GM23248 (cell line): ENCODE measurements at regions not wholly inside any gene's neighbourhood (a gene's known extent, or its start where the extent isn't known, plus 50 kb on each side); places are given as distances from the start of the nearest gene placed in this dataset.

ENCODE experiments used
- DNase-seq: peaks from one replicate; pipeline ENCODE4 v3.0.0-alpha.2; 2015
- H2AFZ ChIP-seq: fragments of 200-600 bp; sonication (generic); 2 replicates; pipeline ENCODE4 v1.6.1; 2016; ENCODE audit warnings: antibody characterized with exemption
- H3F3A ChIP-seq: fragments of 200-600 bp; sonication (generic); 2 replicates; pipeline ENCODE4 v1.6.1; 2016; ENCODE audit warnings: mild to moderate bottlenecking, antibody characterized with exemption, mixed run types; ENCODE audit not compliant: insufficient read depth
- H3K27ac ChIP-seq: fragments of 200-600 bp; sonication (generic); 2 replicates; pipeline ENCODE4 v1.5.1; 2016; ENCODE audit warnings: mild to moderate bottlenecking
- H3K27me3 ChIP-seq: fragments of 200-600 bp; sonication (generic); replicated peaks from 2 replicates; pipeline ENCODE4 v1.6.1; 2016; ENCODE audit warnings: mild to moderate bottlenecking; ENCODE audit not compliant: insufficient read depth
- H3K36me3 ChIP-seq: fragments of 200-600 bp; sonication (generic); 2 replicates; pipeline ENCODE4 v1.6.1; 2016; ENCODE audit warnings: low read depth, mild to moderate bottlenecking
- H3K4me1 ChIP-seq: fragments of 200-600 bp; sonication (generic); 2 replicates; pipeline ENCODE4 v1.6.1; 2016; ENCODE audit warnings: mild to moderate bottlenecking; ENCODE audit not compliant: insufficient read depth
- H3K4me2 ChIP-seq: fragments of 200-600 bp; sonication (generic); one replicate; pipeline ENCODE4 v1.6.1; 2016; ENCODE audit warnings: mild to moderate bottlenecking; ENCODE audit not compliant: unreplicated experiment
- H3K4me3 ChIP-seq: fragments of 200-600 bp; sonication (generic); 2 replicates; pipeline ENCODE4 v1.5.1; 2016; ENCODE audit warnings: mild to moderate bottlenecking
- H3K79me2 ChIP-seq: fragments of 200-600 bp; sonication (generic); 2 replicates; pipeline ENCODE4 v1.6.1; 2016; ENCODE audit warnings: mild to moderate bottlenecking; ENCODE audit not compliant: insufficient read depth
- H3K9ac ChIP-seq: fragments of 200-600 bp; sonication (generic); 2 replicates; pipeline ENCODE4 v1.6.1; 2016; ENCODE audit warnings: mild to moderate bottlenecking
- H3K9me2 ChIP-seq: fragments of 200-600 bp; sonication (generic); 2 replicates; pipeline ENCODE4 v1.6.1; 2016; ENCODE audit warnings: mixed run types, mild to moderate bottlenecking, moderate library complexity; ENCODE audit not compliant: insufficient read depth
- H3K9me3 ChIP-seq: fragments of 200-600 bp; sonication (generic); one replicate; pipeline ENCODE4 v1.6.1; 2017; ENCODE audit warnings: low read depth
- H4K20me1 ChIP-seq: fragments of 200-600 bp; sonication (generic); 2 replicates; pipeline ENCODE4 v1.6.0; 2016; ENCODE audit not compliant: insufficient read depth
- EZH2 ChIP-seq: fragments of 200-600 bp; sonication (generic); IDR thresholded peaks from 2 replicates; pipeline ENCODE4 v1.6.1; 2018; ENCODE audit warnings: antibody characterized with exemption, mild to moderate bottlenecking; ENCODE audit not compliant: insufficient read depth, poor library complexity, severe bottlenecking
- EZH2phosphoT487 ChIP-seq: fragments of 200-600 bp; sonication (generic); IDR thresholded peaks from 2 replicates; pipeline ENCODE4 v1.6.1; 2018; ENCODE audit warnings: antibody characterized with exemption, moderate library complexity, mild to moderate bottlenecking, low read depth; ENCODE audit not compliant: insufficient read depth
- WGBS, 2 experiments: methylation state at CpG; one replicate each; pipeline ENCODE4 v1.1.6; 2015 to 2017; ENCODE audit warnings: low lambda C conversion rate in 2 of 2, low coverage in 1 of 2; ENCODE audit errors: missing lambda C conversion rate in 2 of 2; 5-methylcytosine and 5-hydroxymethylcytosine counted together
- in situ Hi-C: fragments of 300-500 bp; cut with MboI; formaldehyde crosslinking; loops from 2 replicates; pipeline ENCODE4 v1.15.0; 2020

- Histone ChIP-seq H3K9me3 (no peaks in the 10 kb centered on the region), H3F3A (no peaks in the 10 kb centered on the region), H2AFZ (no peak overlapping the region), H3K9me2 (no peaks in the 10 kb centered on the region), H3K36me3 (no peaks in the 10 kb centered on the region), H3K4me3 (no peak overlapping the region), H3K27ac (no peak overlapping the region), H3K79me2 (no peaks in the 10 kb centered on the region), H3K4me2 (no peak overlapping the region), H3K4me1 (no peaks in the 10 kb centered on the region), H3K27me3 (no peaks in the 10 kb centered on the region), H3K9ac (no peak overlapping the region), H4K20me1 (no peaks in the 10 kb centered on the region)
- 0% methylated on average over 1 of the region's 1 CpG for WGBS, 2 experiments
- TF ChIP-seq EZH2phosphoT487: no peak
- no peak for TF ChIP-seq EZH2
- no peak for DNase-seq
- in situ Hi-C loops: no loop called here
These were observed 157.3 kb downstream of the SLCO1B3 start for GRCh38 chr12:20967756-20968155.

- H4K20me1 ChIP-seq: no peaks in the 10 kb centered on the region
- H3K4me3 ChIP-seq: no peak overlapping the region
- no peaks in the 10 kb centered on the region for H3K27me3 ChIP-seq
- no peaks in the 10 kb centered on the region for H3K36me3 ChIP-seq
- DNase-seq: no peak
- no peaks in the 10 kb centered on the region for H3K4me1 ChIP-seq
- no peaks in the 10 kb centered on the region for H3K9me3 ChIP-seq
- in situ Hi-C loops: no loop called here
- 16 to 22% methylated on average over 4 of the region's 4 CpGs for WGBS, 2 experiments
- no peaks in the 10 kb centered on the region for H3K79me2 ChIP-seq
- H3K9ac ChIP-seq: no peak overlapping the region
- no peak overlapping the region for H3K27ac ChIP-seq
- H3F3A ChIP-seq: no peaks in the 10 kb centered on the region
- H2AFZ ChIP-seq: no peak overlapping the region
- TF ChIP-seq EZH2 (no peak), EZH2phosphoT487 (no peak)
- no peaks in the 10 kb centered on the region for H3K9me2 ChIP-seq
- no peak overlapping the region for H3K4me2 ChIP-seq
These were observed 159.3 kb downstream of the SLCO1B3 start for GRCh38 chr12:20969766-20970165.

GRCh38 chr12:20985399-20985798, 145.6 kb upstream of the SLCO1B1 start:
- TF ChIP-seq EZH2phosphoT487 (no peak), EZH2 (no peak)
- H3K36me3 ChIP-seq: no peaks in the 10 kb centered on the region
- DNase-seq: no peak
- H3K9me3 ChIP-seq: no peaks in the 10 kb centered on the region
- H3K27me3 ChIP-seq: no peaks in the 10 kb centered on the region
- H4K20me1 ChIP-seq: no peaks in the 10 kb centered on the region
- H3K4me2 ChIP-seq: no peak overlapping the region
- H3K9ac ChIP-seq: no peak overlapping the region
- H2AFZ ChIP-seq: no peak overlapping the region
- H3K27ac ChIP-seq: no peak overlapping the region
- no peaks in the 10 kb centered on the region for H3K4me1 ChIP-seq
- H3K4me3 ChIP-seq: no peak overlapping the region
- in situ Hi-C loops: no loop called here
- no peaks in the 10 kb centered on the region for H3F3A ChIP-seq
- 12 to 28% methylated on average over 1 of the region's 1 CpG for WGBS, 2 experiments
- no peaks in the 10 kb centered on the region for H3K79me2 ChIP-seq
- H3K9me2 ChIP-seq: no peaks in the 10 kb centered on the region

- in situ Hi-C loops: no loop called here
- Histone ChIP-seq H3K9me3 (peaks cover 3% of the 10 kb centered on the region), H3K36me3 (no peaks in the 10 kb centered on the region), H3K79me2 (no peaks in the 10 kb centered on the region), H2AFZ (no peak overlapping the region), H3K27me3 (no peaks in the 10 kb centered on the region), H3K4me2 (no peak overlapping the region), H3K4me3 (no peak overlapping the region), H3K9me2 (no peaks in the 10 kb centered on the region), H3K4me1 (no peaks in the 10 kb centered on the region), H4K20me1 (no peaks in the 10 kb centered on the region), H3K9ac (no peak overlapping the region), H3K27ac (no peak overlapping the region), H3F3A (no peaks in the 10 kb centered on the region)
- WGBS, 2 experiments: 0 to 3% methylated on average over 2 of the region's 2 CpGs
- no peak for DNase-seq
- TF ChIP-seq EZH2phosphoT487 (no peak), EZH2 (no peak)
These were observed 129.2 kb upstream of the SLCO1B1 start for GRCh38 chr12:21001778-21002177.

GRCh38 chr12:21025656-21026055, 105.3 kb upstream of the SLCO1B1 start:
- in situ Hi-C loops: no loop called here
- Histone ChIP-seq H3K4me1 (no peaks in the 10 kb centered on the region), H3K9ac (no peak overlapping the region), H3K4me3 (no peak overlapping the region), H2AFZ (no peak overlapping the region), H3K36me3 (no peaks in the 10 kb centered on the region), H3F3A (no peaks in the 10 kb centered on the region), H3K27ac (no peak overlapping the region), H3K27me3 (no peaks in the 10 kb centered on the region), H3K9me2 (no peaks in the 10 kb centered on the region), H3K9me3 (no peaks in the 10 kb centered on the region), H3K4me2 (no peak overlapping the region), H3K79me2 (no peaks in the 10 kb centered on the region), H4K20me1 (no peaks in the 10 kb centered on the region)
- DNase-seq: no peak
- WGBS, 2 experiments: 25 to 30% methylated on average over 1 of the region's 1 CpG
- TF ChIP-seq EZH2phosphoT487 (no peak), EZH2 (no peak)
